Fibroblast of the aortic adventitia (primary cell): ENCODE measurements at regions not wholly inside any gene's neighbourhood (a gene's known extent, or its start where the extent isn't known, plus 50 kb on each side); places are given as distances from the start of the nearest gene placed in this dataset.

Source experiments
- DNase-seq: peaks from one replicate; pipeline ENCODE4 v3.0.0-alpha.2; 2010; ENCODE audit warnings: low read depth
- H3K4me3 ChIP-seq: 2 replicates; pipeline ENCODE4 v1.5.1; 2011; ENCODE audit warnings: low read depth, mild to moderate bottlenecking, control low read depth, low read length, moderate library complexity
- CTCF ChIP-seq: IDR thresholded peaks from 2 replicates; pipeline ENCODE4 v1.5.1; 2011; ENCODE audit warnings: mild to moderate bottlenecking, low read length, control low read depth, inconsistent platforms; ENCODE audit not compliant: insufficient read depth

- no peak for TF ChIP-seq CTCF
- no peak overlapping the region for H3K4me3 ChIP-seq
- no peak for DNase-seq
Measured at GRCh38 chr1:30605441-30605920, 117.9 kb downstream of the MATN1 start.

- TF ChIP-seq CTCF = no peak
- no peak for DNase-seq
- H3K4me3 ChIP-seq = no peak overlapping the region
Measured at GRCh38 chr1:30604801-30605440, 118.5 kb downstream of the MATN1 start.

- no peak overlapping the region for H3K4me3 ChIP-seq
- TF ChIP-seq CTCF = no peak
- no peak for DNase-seq
Measured at GRCh38 chr1:30603081-30603858, 120.1 kb downstream of the MATN1 start.

GRCh38 chr1:30601316-30602085, 121.9 kb downstream of the MATN1 start:
- no peak for DNase-seq
- no peak for TF ChIP-seq CTCF
- no peak overlapping the region for H3K4me3 ChIP-seq

GRCh38 chr1:30600706-30601105, 122.7 kb downstream of the MATN1 start:
- H3K4me3 ChIP-seq = no peak overlapping the region
- DNase-seq = no peak
- no peak for TF ChIP-seq CTCF

GRCh38 chr1:30600258-30600657, 123.1 kb downstream of the MATN1 start:
- H3K4me3 ChIP-seq = no peak overlapping the region
- TF ChIP-seq CTCF = no peak
- no peak for DNase-seq
